Psoas muscle (tissue), 7 donors: ENCODE measurements at regions not wholly inside any gene's neighbourhood (a gene's known extent, or its start where the extent isn't known, plus 50 kb on each side); places are given as distances from the start of the nearest gene placed in this dataset.

ENCODE experiments used
- ATAC-seq, 4 donors: fragments of 200-7000 bp; cut with Tn5 transposase; one replicate each; pipeline ENCODE4 v1.9.1; 2020; ENCODE audit warnings: moderate library complexity in 3 of 4, mild to moderate bottlenecking in 2 of 4
- DNase-seq, 2 donors: peaks; one replicate each; pipeline ENCODE4 v3.0.0-alpha.2; 2020
- H3K27ac ChIP-seq: fragments of 200-600 bp; one replicate; pipeline ENCODE4 v1.8.0; 2022
- H3K27me3 ChIP-seq, 3 donors: fragments of 200-600 bp in 1 of 3; one replicate each; pipeline versions ENCODE4 v1.6.1 to v1.8.0; 2013 to 2022; ENCODE audit warnings: low read length in 2 of 3, mild to moderate bottlenecking in 2 of 3, moderate library complexity in 1 of 3; ENCODE audit not compliant: insufficient read depth in 3 of 3
- H3K36me3 ChIP-seq, 2 donors: fragments of 200-600 bp in 1 of 2; one replicate each; pipeline versions ENCODE4 v1.6.1 to v1.8.0; 2013 to 2022; ENCODE audit warnings: low read depth in 1 of 2, mild to moderate bottlenecking in 1 of 2, moderate library complexity in 1 of 2; ENCODE audit not compliant: insufficient read depth in 1 of 2
- H3K4me1 ChIP-seq: fragments of 200-600 bp; one replicate; pipeline ENCODE4 v1.8.0; 2022
- H3K4me3 ChIP-seq: fragments of 200-600 bp; one replicate; pipeline ENCODE4 v1.8.0; 2022; ENCODE audit warnings: mild to moderate bottlenecking
- H3K9me3 ChIP-seq: fragments of 200-600 bp; one replicate; pipeline ENCODE4 v1.8.0; 2022
- CTCF ChIP-seq: fragments of 200-600 bp; IDR thresholded peaks from one replicate; pipeline ENCODE4 v1.8.0; 2022; ENCODE audit warnings: antibody characterized with exemption
- WGBS, 3 donors: extraction: QIAGEN DNeasy Blood & Tissue Kit; methylation state at CpG; one replicate each; pipeline versions ENCODE4 v1.1.6 to v1.1.7; 2013; 5-methylcytosine and 5-hydroxymethylcytosine counted together
- intact Hi-C, 2 donors: fragments of 100-400 bp; cut with DNase I; formaldehyde crosslinking; loops; one replicate each; pipeline versions ENCODE4 v1.11.0 to v1.14.2; 2022
- donor health status: healthy with polysubstance abuse.
- donor health status: DM: no; HTN: no; CAD: no; lungs with moderate emphysema.
- donor health status: Bipolar disorder and iron deficiency.
- donor health status: healthy.
- donor health status: DM: yes; HTN: yes; CAD: no.
- donor health status: DM: no; HTN: no; CAD: no.
- donor health status: DM: yes; HTN: yes; CAD: no.

DNA sequence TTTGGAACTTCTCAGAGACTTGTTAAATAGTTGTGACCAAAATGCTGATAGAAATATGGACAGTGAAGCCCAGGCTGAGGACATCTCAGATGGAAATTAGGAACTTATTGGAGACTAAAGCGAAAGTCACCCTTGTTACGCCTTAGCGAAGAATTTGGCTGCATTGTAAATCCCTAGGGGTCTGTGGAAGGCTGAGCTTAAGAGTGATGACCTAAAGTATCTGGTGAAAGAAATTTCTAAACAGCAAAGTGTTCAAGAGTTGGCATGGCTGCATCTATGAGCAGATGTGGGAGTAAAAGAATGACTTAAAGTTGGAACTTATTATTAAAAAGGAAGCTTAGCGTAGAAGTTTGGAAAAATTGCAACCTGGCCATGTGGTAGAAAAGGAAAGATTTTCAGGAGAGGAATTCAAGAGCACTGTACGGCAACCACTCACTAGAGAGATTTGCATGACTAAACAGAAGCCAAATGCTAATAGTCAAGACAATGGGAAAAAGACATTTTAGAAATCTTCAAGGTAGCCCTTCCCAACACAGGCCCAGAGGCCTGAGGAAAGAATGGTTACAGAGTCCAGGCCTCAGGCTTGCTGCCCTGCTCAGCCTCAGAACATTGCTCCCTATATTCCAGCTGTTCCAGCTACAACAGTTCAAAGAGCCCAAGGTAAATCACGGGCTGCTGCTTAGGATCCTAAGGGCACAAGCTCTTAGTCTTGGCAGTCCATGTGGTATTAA, 61.6 kb upstream of the TNFRSF21 start:
- H3K4me3 ChIP-seq = no peak overlapping the region
- TF ChIP-seq CTCF = no peak
- DNase-seq (no peak), ATAC-seq (no peak)
- 69 to 77% (median 74%) methylated on average over 6 of the region's 6 CpGs for WGBS, 3 donors
- H3K9me3 ChIP-seq = no peaks in the 10 kb centered on the region
- H3K36me3 ChIP-seq = no peaks in the 10 kb centered on the region
- intact Hi-C loops = no loop called here
- no peaks in the 10 kb centered on the region for H3K4me1 ChIP-seq
- H3K27ac ChIP-seq = no peak overlapping the region
- H3K27me3 ChIP-seq = no peaks in the 10 kb centered on the region

DNA sequence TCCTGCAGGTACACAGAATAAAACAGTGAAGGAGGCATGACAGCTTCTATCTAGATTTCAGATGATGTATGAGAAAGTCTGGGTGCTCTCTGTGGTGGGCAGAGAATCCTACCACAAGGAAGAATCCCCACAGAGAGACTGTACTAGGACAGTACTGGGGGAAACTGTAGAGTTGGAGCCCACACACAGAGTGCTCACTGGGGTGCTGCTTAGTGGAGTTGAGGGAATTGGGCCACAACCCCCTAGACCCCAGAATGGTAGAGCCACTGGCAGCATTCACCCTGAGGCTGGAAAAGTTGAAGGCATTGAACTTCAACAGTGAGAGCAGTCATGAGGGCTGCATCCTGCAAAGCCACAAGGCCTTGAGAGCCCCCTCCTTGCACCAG, 62.2 kb upstream of the TNFRSF21 start:
- Histone ChIP-seq H3K4me1 (no peaks in the 10 kb centered on the region), H3K27ac (no peak overlapping the region), H3K36me3 (no peaks in the 10 kb centered on the region), H3K27me3 (no peaks in the 10 kb centered on the region), H3K4me3 (no peak overlapping the region), H3K9me3 (no peaks in the 10 kb centered on the region)
- DNase-seq (no peak), ATAC-seq (no peak)
- TF ChIP-seq CTCF = no peak
- intact Hi-C loops = no loop called here

GRCh38 chr6:47372318-47372717, 62.6 kb upstream of the TNFRSF21 start:
- H3K9me3 ChIP-seq = no peaks in the 10 kb centered on the region
- H3K27me3 ChIP-seq = no peaks in the 10 kb centered on the region
- no peak for ATAC-seq
- no peak for TF ChIP-seq CTCF
- H3K27ac ChIP-seq = no peak overlapping the region
- no peak for DNase-seq
- H3K4me1 ChIP-seq = no peaks in the 10 kb centered on the region
- intact Hi-C loops = no loop called here
- no peaks in the 10 kb centered on the region for H3K36me3 ChIP-seq
- WGBS, 3 donors = 73 to 76% (median 74%) methylated on average over 1 of the region's 1 CpG
- no peak overlapping the region for H3K4me3 ChIP-seq

DNA sequence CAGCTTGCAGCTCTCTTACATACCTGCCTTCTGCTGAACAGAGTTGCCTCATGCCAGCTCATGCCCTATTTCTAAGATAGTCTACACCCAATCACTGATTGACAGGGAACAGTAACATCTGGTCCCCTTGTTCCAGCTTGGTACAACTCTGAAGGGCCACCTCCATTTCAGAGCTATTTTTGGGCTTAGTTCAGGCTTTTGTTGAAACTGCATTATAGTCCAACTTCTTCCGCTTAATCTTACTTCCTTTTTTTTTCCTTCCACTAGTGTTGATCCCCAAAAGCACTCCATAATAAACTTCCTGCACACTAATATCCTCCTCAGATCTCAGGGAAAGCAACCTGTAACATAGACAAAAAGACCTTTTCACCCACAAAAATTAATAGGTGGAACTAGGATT, 65.7 kb upstream of the TNFRSF21 start:
- Histone ChIP-seq H3K4me1 (no peaks in the 10 kb centered on the region), H3K27ac (no peak overlapping the region), H3K9me3 (no peaks in the 10 kb centered on the region), H3K4me3 (no peak overlapping the region), H3K27me3 (no peaks in the 10 kb centered on the region), H3K36me3 (no peaks in the 10 kb centered on the region)
- intact Hi-C loops = no loop called here
- ATAC-seq (no peak), DNase-seq (no peak)
- 44 to 90% (median 88%) methylated on average over 1 of the region's 1 CpG for WGBS, 3 donors
- no peak for TF ChIP-seq CTCF

GRCh38 chr6:47376930-47377329, 67.2 kb upstream of the TNFRSF21 start:
- no peak for TF ChIP-seq CTCF
- no peaks in the 10 kb centered on the region for H3K36me3 ChIP-seq
- H3K9me3 ChIP-seq = no peaks in the 10 kb centered on the region
- DNase-seq (no peak), ATAC-seq (no peak)
- no peaks in the 10 kb centered on the region for H3K27me3 ChIP-seq
- no peak overlapping the region for H3K4me3 ChIP-seq
- intact Hi-C loops = no loop called here
- no peaks in the 10 kb centered on the region for H3K4me1 ChIP-seq
- WGBS, 3 donors = 82 to 87% (median 83%) methylated on average over 15 of the region's 15 CpGs
- H3K27ac ChIP-seq = no peak overlapping the region
